ENCODE measurements at regions not wholly inside any gene's neighbourhood (a gene's known extent, or its start where the extent isn't known, plus 50 kb on each side); places are given as distances from the start of the nearest gene placed in this dataset.

DNA sequence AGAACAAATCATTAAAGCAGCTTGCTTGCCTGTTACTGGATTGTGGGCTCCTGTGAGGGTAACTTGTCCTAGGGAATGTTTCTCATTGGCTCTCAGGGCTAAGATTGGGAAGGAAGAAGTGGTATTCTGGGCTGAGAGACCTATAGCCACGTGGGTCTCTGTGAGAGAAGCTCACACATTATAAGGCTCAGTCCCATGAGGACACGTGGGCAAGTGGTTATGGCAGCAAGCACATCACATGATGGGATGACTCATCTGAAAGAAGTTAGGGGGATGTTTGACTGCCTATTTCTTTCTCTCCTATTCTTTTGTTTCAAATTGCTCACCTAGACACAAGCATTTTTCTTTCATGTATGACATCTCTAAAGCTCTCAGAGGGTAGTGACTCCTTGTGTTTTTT is 418.0 kb upstream of the ST6GAL2 start:
- TF ChIP-seq, protein P1, sequence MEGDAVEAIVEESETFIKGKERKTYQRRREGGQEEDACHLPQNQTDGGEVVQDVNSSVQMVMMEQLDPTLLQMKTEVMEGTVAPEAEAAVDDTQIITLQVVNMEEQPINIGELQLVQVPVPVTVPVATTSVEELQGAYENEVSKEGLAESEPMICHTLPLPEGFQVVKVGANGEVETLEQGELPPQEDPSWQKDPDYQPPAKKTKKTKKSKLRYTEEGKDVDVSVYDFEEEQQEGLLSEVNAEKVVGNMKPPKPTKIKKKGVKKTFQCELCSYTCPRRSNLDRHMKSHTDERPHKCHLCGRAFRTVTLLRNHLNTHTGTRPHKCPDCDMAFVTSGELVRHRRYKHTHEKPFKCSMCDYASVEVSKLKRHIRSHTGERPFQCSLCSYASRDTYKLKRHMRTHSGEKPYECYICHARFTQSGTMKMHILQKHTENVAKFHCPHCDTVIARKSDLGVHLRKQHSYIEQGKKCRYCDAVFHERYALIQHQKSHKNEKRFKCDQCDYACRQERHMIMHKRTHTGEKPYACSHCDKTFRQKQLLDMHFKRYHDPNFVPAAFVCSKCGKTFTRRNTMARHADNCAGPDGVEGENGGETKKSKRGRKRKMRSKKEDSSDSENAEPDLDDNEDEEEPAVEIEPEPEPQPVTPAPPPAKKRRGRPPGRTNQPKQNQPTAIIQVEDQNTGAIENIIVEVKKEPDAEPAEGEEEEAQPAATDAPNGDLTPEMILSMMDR (IDR thresholded peaks at IDR 0.05; ENCODE audit: poor library complexity), result no peak
- no peak for TF ChIP-seq EZH2phosphoT487 (IDR thresholded peaks at IDR 0.05; ENCODE audit: low read depth, severe bottlenecking, unreplicated experiment)
- no peak for TF ChIP-seq EZH2 (IDR thresholded peaks at IDR 0.05; ENCODE audit: borderline replicate concordance)

Measured in hepatocyte (in vitro differentiated cells).